DOHH2 (cell line): ENCODE measurements at regions not wholly inside any gene's neighbourhood (a gene's known extent, or its start where the extent isn't known, plus 50 kb on each side); places are given as distances from the start of the nearest gene placed in this dataset.

Experiments
- H3F3A ChIP-seq: fragments of 200-600 bp; sonication (generic), shearing (Covaris generic); 2 replicates; pipeline ENCODE4 v1.6.0; 2016; ENCODE audit warnings: antibody characterized with exemption, mild to moderate bottlenecking; ENCODE audit not compliant: control insufficient read depth, insufficient read depth
- H3K27ac ChIP-seq: fragments of 200-600 bp; sonication (generic); 2 replicates; pipeline ENCODE4 v1.5.1; 2014; ENCODE audit warnings: low read depth, mild to moderate bottlenecking, low read length, moderate library complexity
- H3K27me3 ChIP-seq: fragments of 200-600 bp; sonication (generic); 2 replicates; pipeline ENCODE4 v1.6.1; 2014; ENCODE audit warnings: mild to moderate bottlenecking, low read length, mixed read lengths; ENCODE audit not compliant: control insufficient read depth
- H3K36me3 ChIP-seq: fragments of 200-600 bp; sonication (generic); 2 replicates; pipeline ENCODE4 v1.6.1; 2014; ENCODE audit warnings: mild to moderate bottlenecking, low read length, moderate library complexity, mixed read lengths; ENCODE audit not compliant: control insufficient read depth
- H3K4me1 ChIP-seq: fragments of 200-600 bp; sonication (generic); 2 replicates; pipeline ENCODE4 v1.6.1; 2014; ENCODE audit warnings: mild to moderate bottlenecking, low read length, mixed read lengths; ENCODE audit not compliant: control insufficient read depth
- H3K4me2 ChIP-seq: fragments of 200-600 bp; sonication (generic); 2 replicates; pipeline ENCODE4 v1.6.0; 2014; ENCODE audit warnings: mild to moderate bottlenecking, low read length, moderate library complexity
- H3K4me3 ChIP-seq: fragments of 200-600 bp; sonication (generic); 2 replicates; pipeline ENCODE4 v1.5.1; 2014; ENCODE audit warnings: mild to moderate bottlenecking, low read length, mixed read lengths
- H3K79me2 ChIP-seq: fragments of 200-600 bp; sonication (generic); 2 replicates; pipeline ENCODE4 v1.6.1; 2014; ENCODE audit warnings: mild to moderate bottlenecking, low read length, mixed read lengths; ENCODE audit not compliant: control insufficient read depth
- H3K9me2 ChIP-seq: fragments of 200-600 bp; sonication (generic); replicated peaks from 2 replicates; pipeline ENCODE4 v1.6.1; 2014; ENCODE audit warnings: mild to moderate bottlenecking, low read length, mixed read lengths; ENCODE audit not compliant: control insufficient read depth
- H3K9me3 ChIP-seq: fragments of 200-600 bp; sonication (generic); 2 replicates; pipeline ENCODE4 v1.6.1; 2014; ENCODE audit warnings: antibody characterized with exemption, low read length, mixed read lengths; ENCODE audit not compliant: control insufficient read depth, insufficient read depth
- H4K20me1 ChIP-seq: fragments of 200-600 bp; sonication (generic); 2 replicates; pipeline ENCODE4 v1.6.0; 2014; ENCODE audit warnings: low read depth, mild to moderate bottlenecking, antibody characterized with exemption, low read length, moderate library complexity; ENCODE audit not compliant: control insufficient read depth, insufficient read depth
- CTCF ChIP-seq: fragments of 200-600 bp; sonication (generic); IDR thresholded peaks from one replicate; pipeline ENCODE4 v1.5.1; 2014; ENCODE audit warnings: antibody characterized with exemption, mild to moderate bottlenecking, low read depth, low read length; ENCODE audit not compliant: poor library complexity, severe bottlenecking
- EZH2phosphoT487 ChIP-seq: fragments of 200-600 bp; sonication (generic); IDR thresholded peaks from 2 replicates; pipeline ENCODE4 v1.6.1; 2017; ENCODE audit warnings: borderline replicate concordance, mild to moderate bottlenecking, antibody characterized with exemption, low read length, moderate library complexity, mixed read lengths

GRCh38 chr4:112931001-112931400 lies 118.5 kb upstream of the ANK2 start:
- no peaks in the 10 kb centered on the region for H3K4me1 ChIP-seq
- no peaks in the 10 kb centered on the region for H3K36me3 ChIP-seq
- TF ChIP-seq CTCF (no peak), EZH2phosphoT487 (no peak)
- H3K9me2 ChIP-seq: no peaks in the 10 kb centered on the region
- H3K27ac ChIP-seq: no peak overlapping the region
- H4K20me1 ChIP-seq: no peaks in the 10 kb centered on the region
- H3K9me3 ChIP-seq: no peaks in the 10 kb centered on the region
- H3K4me2 ChIP-seq: no peak overlapping the region
- no peak overlapping the region for H3K4me3 ChIP-seq
- no peaks in the 10 kb centered on the region for H3K79me2 ChIP-seq
- no peaks in the 10 kb centered on the region; the same call in 1 of the 2 replicates for H3K27me3 ChIP-seq
- no peaks in the 10 kb centered on the region for H3F3A ChIP-seq

GRCh38 chr4:112933790-112934189 lies 115.7 kb upstream of the ANK2 start:
- Histone ChIP-seq H3K9me2 (no peaks in the 10 kb centered on the region), H3K36me3 (no peaks in the 10 kb centered on the region)

GRCh38 chr4:112938461-112939058 lies 110.9 kb upstream of the ANK2 start:
- H3K79me2 ChIP-seq: no peaks in the 10 kb centered on the region
- H3K27ac ChIP-seq: no peak overlapping the region
- H3K4me1 ChIP-seq: no peaks in the 10 kb centered on the region
- no peak overlapping the region for H3K4me2 ChIP-seq
- H3F3A ChIP-seq: no peaks in the 10 kb centered on the region
- H3K9me3 ChIP-seq: no peaks in the 10 kb centered on the region
- no peak for TF ChIP-seq EZH2phosphoT487
- peak; percentile 77 for TF ChIP-seq CTCF
- H3K27me3 ChIP-seq: peaks cover 5% of the 10 kb centered on the region
- H3K9me2 ChIP-seq: no peaks in the 10 kb centered on the region
- H3K4me3 ChIP-seq: no peak overlapping the region
- H3K36me3 ChIP-seq: no peaks in the 10 kb centered on the region
- H4K20me1 ChIP-seq: no peaks in the 10 kb centered on the region

More at GRCh38 chr4:112933790-112934189, 115.7 kb upstream of the ANK2 start:
- no peaks in the 10 kb centered on the region for H3K79me2 ChIP-seq
- no peaks in the 10 kb centered on the region for H4K20me1 ChIP-seq
- no peaks in the 10 kb centered on the region for H3K9me3 ChIP-seq
- no peaks in the 10 kb centered on the region for H3K4me1 ChIP-seq
- no peak overlapping the region for H3K4me2 ChIP-seq
- no peak overlapping the region for H3K27ac ChIP-seq
- no peaks in the 10 kb centered on the region; the same call in 1 of the 2 replicates for H3K27me3 ChIP-seq
- TF ChIP-seq EZH2phosphoT487 (no peak), CTCF (no peak)
- no peaks in the 10 kb centered on the region for H3F3A ChIP-seq
- H3K4me3 ChIP-seq: no peak overlapping the region
